ENCODE measurements at regions not wholly inside any gene's neighbourhood (a gene's known extent, or its start where the extent isn't known, plus 50 kb on each side); places are given as distances from the start of the nearest gene placed in this dataset.

DNA sequence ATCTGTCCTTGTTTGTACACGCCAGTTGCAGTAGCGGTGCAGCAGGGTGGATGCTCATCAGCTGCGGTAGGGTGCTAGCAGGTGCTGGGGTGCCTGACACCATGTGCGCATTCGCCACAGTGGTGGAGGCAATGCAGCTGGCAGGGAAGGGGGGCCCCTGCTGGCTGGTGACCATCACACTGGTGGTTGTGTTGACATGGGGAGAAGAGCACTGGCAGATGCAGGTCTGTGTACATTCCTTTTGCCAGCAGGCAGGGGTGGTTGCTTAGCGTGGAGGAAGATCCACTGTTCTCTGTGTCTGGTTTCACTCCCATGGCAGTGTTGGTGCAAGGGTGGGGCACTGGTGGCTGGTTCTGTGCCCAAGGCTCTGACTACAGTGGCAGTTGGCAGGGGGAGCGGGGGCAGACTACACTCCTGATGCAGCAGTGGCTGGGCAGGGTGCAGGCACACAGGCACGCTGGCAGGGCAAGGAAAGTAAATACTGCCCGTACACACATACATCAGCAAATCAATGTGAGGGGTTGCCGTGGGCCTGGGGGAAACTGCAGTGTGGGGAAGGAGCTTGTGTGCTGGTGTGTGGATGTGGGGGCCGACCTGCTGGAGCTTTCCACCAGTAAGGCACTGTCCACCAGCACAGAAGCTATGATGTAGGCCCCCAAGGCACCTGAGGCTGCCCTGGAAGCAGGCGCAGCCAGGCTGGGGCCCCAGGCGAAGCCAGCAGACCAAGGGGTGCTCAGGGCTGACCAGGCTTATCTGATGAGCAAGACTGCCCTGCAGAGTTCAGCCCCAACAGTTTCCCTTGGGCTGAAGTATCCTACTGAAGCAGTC is 87.2 kb upstream of the UNC5B start:
- peaks cover 0 to 3% (median 0%) of the 10 kb centered on the region in 3 donors for H3K27me3 ChIP-seq (ENCODE audit: control insufficient read depth in 3 of 3, insufficient read depth in 3 of 3, low read length in 3 of 3)

DNA sequence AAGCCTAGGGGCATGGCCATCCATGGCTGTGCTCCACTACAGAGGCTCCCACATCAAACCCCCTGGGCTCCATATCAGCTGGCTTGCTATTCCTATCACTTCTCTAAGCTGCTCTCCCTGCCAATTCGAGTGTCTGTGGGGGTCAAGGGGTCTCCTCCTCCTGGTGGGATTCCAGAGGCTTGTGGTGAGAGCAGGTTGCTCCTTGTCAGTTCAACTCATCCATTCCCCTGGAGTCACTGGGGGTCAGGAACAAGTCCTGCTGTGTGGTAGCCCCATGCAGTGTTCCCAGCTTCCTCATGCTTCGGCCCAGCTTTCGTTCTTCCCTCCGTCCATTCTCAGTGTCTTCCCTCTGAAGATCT is 86.6 kb upstream of the UNC5B start:
- no peaks in the 10 kb centered on the region for H3K9me3 ChIP-seq (ENCODE audit: control insufficient read depth in 3 of 3, low read length in 3 of 3)
- H3K4me3 ChIP-seq (ENCODE audit: low read length in 3 of 3), result no peak overlapping the region
- H3K27ac ChIP-seq (ENCODE audit: low read depth, low read length), result no peak overlapping the region
- peaks cover 9 to 15% (median 11%) of the 10 kb centered on the region in 3 donors for H3K4me1 ChIP-seq (ENCODE audit: control insufficient read depth in 3 of 3, insufficient read depth in 3 of 3, low read length in 3 of 3)
- peaks cover 0 to 3% (median 0%) of the 10 kb centered on the region in 3 donors for H3K27me3 ChIP-seq (ENCODE audit: control insufficient read depth in 3 of 3, insufficient read depth in 3 of 3, low read length in 3 of 3)
- H3K36me3 ChIP-seq (ENCODE audit: control insufficient read depth in 3 of 3, insufficient read depth in 3 of 3, low read length in 3 of 3), result no peaks in the 10 kb centered on the region
- no peak overlapping the region for H3K9ac ChIP-seq (ENCODE audit: low read depth in 1 of 3, low read length in 3 of 3)

More for the DNA sequence above, 87.2 kb upstream of the UNC5B start:
- peak overlapping the region in 1 of 3 donors; percentile 33 for H3K9ac ChIP-seq (ENCODE audit: low read depth in 1 of 3, low read length in 3 of 3)
- H3K4me1 ChIP-seq (ENCODE audit: control insufficient read depth in 3 of 3, insufficient read depth in 3 of 3, low read length in 3 of 3), result peaks cover 9 to 15% (median 11%) of the 10 kb centered on the region in 3 donors
- no peak overlapping the region for H3K27ac ChIP-seq (ENCODE audit: low read depth, low read length)
- H3K4me3 ChIP-seq (ENCODE audit: low read length in 3 of 3), result no peak overlapping the region
- no peaks in the 10 kb centered on the region for H3K9me3 ChIP-seq (ENCODE audit: control insufficient read depth in 3 of 3, low read length in 3 of 3)
- H3K36me3 ChIP-seq (ENCODE audit: control insufficient read depth in 3 of 3, insufficient read depth in 3 of 3, low read length in 3 of 3), result no peaks in the 10 kb centered on the region

DNA sequence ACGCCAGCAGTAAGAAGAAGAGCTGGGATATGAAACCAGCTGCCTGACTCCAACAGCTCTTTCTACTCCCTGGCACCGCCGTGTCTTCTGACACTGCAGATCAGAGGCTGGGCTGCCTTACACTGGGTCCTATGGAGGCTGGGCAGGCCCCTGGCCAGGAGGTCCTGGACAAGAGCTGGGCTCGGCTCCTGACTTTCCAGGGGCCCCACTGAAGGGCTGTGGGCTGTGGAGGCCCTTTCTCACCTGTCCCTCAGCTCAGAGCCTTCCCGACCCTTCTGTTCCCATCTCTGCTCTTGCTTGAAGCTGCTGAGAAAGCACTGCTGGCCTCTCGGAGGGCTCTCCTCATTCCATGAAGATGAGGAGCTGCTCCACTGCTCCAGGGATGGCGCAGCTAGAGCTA is 85.9 kb upstream of the UNC5B start:
- H3K4me3 ChIP-seq (ENCODE audit: low read length in 3 of 3), result no peak overlapping the region
- H3K9me3 ChIP-seq (ENCODE audit: control insufficient read depth in 3 of 3, low read length in 3 of 3), result no peaks in the 10 kb centered on the region
- peaks cover 9 to 15% (median 11%) of the 10 kb centered on the region in 3 donors for H3K4me1 ChIP-seq (ENCODE audit: control insufficient read depth in 3 of 3, insufficient read depth in 3 of 3, low read length in 3 of 3)
- H3K9ac ChIP-seq (ENCODE audit: low read depth in 1 of 3, low read length in 3 of 3), result no peak overlapping the region
- H3K27me3 ChIP-seq (ENCODE audit: control insufficient read depth in 3 of 3, insufficient read depth in 3 of 3, low read length in 3 of 3), result peaks cover 0 to 6% (median 3%) of the 10 kb centered on the region in 3 donors
- H3K27ac ChIP-seq (ENCODE audit: low read depth, low read length), result no peak overlapping the region
- H3K36me3 ChIP-seq (ENCODE audit: control insufficient read depth in 3 of 3, insufficient read depth in 3 of 3, low read length in 3 of 3), result no peaks in the 10 kb centered on the region

DNA sequence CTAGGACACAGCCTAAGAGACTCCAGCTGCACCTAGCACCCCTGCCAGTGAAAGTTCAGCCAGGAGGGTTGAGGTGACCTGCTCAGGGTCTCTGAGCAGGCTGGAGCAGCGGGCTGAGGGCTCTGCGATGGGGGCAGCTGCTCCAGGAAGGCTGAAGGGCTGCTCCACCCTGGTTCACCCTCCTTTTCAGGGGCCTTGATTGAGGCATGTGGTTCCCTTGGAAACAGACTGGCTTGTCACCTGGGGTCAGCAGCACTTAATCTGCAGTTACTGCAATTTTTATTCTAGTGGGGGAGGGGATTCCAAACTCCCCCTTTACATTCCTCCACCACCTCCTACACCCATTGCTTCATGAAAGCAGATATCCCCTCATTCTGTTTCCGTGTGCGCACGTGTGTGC is 85.3 kb upstream of the UNC5B start:
- H3K27ac ChIP-seq (ENCODE audit: low read depth, low read length), result no peak overlapping the region
- H3K9me3 ChIP-seq (ENCODE audit: control insufficient read depth in 3 of 3, low read length in 3 of 3), result no peaks in the 10 kb centered on the region
- H3K4me3 ChIP-seq (ENCODE audit: low read length in 3 of 3), result no peak overlapping the region
- peaks cover 4 to 13% (median 4%) of the 10 kb centered on the region in 3 donors for H3K27me3 ChIP-seq (ENCODE audit: control insufficient read depth in 3 of 3, insufficient read depth in 3 of 3, low read length in 3 of 3)
- no peak overlapping the region for H3K9ac ChIP-seq (ENCODE audit: low read depth in 1 of 3, low read length in 3 of 3)
- no peaks in the 10 kb centered on the region for H3K36me3 ChIP-seq (ENCODE audit: control insufficient read depth in 3 of 3, insufficient read depth in 3 of 3, low read length in 3 of 3)
- peaks cover 9 to 15% (median 11%) of the 10 kb centered on the region in 3 donors for H3K4me1 ChIP-seq (ENCODE audit: control insufficient read depth in 3 of 3, insufficient read depth in 3 of 3, low read length in 3 of 3)

DNA sequence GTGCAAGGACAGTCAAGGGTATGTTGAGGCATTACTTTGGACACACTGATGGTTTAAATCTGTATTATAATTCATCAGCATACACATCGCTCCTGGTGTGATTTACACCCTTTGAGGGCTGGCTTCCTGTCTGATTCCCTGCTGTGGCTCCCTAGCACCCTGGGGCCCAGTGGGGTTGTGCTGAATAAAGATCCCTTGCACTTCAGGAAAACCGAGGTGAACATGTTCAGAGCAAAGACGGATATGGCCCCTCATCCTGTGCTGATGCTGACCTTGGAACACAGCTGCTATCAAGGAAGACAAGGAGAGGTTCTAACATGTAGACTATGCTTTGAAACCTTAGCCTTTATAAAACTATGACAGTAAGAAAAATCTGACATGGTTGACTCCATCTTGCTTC is 84.6 kb upstream of the UNC5B start:
- H3K27ac ChIP-seq (ENCODE audit: low read depth, low read length), result no peak overlapping the region
- no peak overlapping the region for H3K9ac ChIP-seq (ENCODE audit: low read depth in 1 of 3, low read length in 3 of 3)
- no peak overlapping the region for H3K4me3 ChIP-seq (ENCODE audit: low read length in 3 of 3)
- peaks cover 9 to 15% (median 11%) of the 10 kb centered on the region in 3 donors for H3K4me1 ChIP-seq (ENCODE audit: control insufficient read depth in 3 of 3, insufficient read depth in 3 of 3, low read length in 3 of 3)
- H3K36me3 ChIP-seq (ENCODE audit: control insufficient read depth in 3 of 3, insufficient read depth in 3 of 3, low read length in 3 of 3), result no peaks in the 10 kb centered on the region
- H3K9me3 ChIP-seq (ENCODE audit: control insufficient read depth in 3 of 3, low read length in 3 of 3), result no peaks in the 10 kb centered on the region
- peaks cover 4 to 15% (median 8%) of the 10 kb centered on the region in 3 donors for H3K27me3 ChIP-seq (ENCODE audit: control insufficient read depth in 3 of 3, insufficient read depth in 3 of 3, low read length in 3 of 3)

DNA sequence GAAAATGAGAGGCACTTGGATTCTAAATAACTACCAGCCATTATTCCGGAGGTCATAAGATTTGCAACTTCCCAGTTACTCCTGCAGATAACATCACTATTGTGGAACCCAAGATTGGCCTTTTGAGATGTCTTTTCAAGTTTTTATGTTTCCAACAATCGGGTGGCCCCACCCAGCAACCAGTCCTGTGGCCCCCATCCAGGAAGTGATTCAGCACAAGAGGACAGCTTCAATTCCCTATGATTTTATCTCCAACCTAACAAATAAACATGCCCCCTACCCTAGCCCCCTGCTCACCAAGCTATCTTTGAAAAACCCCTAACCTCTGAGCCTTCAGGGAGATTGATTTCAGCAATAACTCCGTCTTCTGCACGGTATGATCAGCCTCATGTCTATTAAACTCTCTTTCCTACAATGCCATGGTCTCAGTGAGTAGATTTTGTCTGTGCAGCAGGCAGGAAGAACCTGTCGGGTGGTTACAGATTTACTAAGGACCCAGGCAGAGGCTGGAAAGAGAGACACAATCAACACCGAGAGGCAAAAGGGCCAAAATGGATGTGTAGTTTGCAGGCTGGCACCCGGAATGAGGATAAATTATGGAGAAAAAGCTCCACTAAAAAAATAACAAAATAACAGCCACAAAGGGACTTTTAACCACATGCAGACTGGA is 83.9 kb upstream of the UNC5B start:
- Histone ChIP-seq H3K36me3 (ENCODE audit: control insufficient read depth in 3 of 3, insufficient read depth in 3 of 3, low read length in 3 of 3) (no peaks in the 10 kb centered on the region), H3K4me3 (ENCODE audit: low read length in 3 of 3) (no peak overlapping the region), H3K27me3 (ENCODE audit: control insufficient read depth in 3 of 3, insufficient read depth in 3 of 3, low read length in 3 of 3) (peaks cover 4 to 15% (median 8%) of the 10 kb centered on the region in 3 donors), H3K9ac (ENCODE audit: low read depth in 1 of 3, low read length in 3 of 3) (no peak overlapping the region), H3K4me1 (ENCODE audit: control insufficient read depth in 3 of 3, insufficient read depth in 3 of 3, low read length in 3 of 3) (peaks cover 9 to 15% (median 11%) of the 10 kb centered on the region in 3 donors), H3K9me3 (ENCODE audit: control insufficient read depth in 3 of 3, low read length in 3 of 3) (no peaks in the 10 kb centered on the region), H3K27ac (ENCODE audit: low read depth, low read length) (no peak overlapping the region)

DNA sequence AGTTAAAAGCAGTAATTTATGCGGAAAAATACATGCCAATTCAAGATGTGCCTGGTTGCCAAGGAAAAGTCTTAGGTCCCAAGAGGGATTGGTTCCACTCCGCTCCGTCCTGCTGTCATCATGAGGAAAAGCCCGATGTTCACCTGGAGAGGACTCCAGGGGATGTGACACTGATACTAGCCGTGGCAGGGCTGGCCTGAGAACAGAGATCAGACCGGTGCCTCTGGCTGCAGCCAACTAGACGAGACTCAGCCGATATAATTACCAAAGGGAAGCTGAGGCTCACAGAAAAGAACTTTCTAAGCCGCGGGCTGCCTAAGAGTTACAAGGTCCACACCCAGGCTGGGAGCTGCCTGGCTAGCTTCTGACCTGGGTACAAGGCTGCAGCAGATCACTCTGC is 81.3 kb upstream of the UNC5B start:
- Histone ChIP-seq H3K27ac (ENCODE audit: low read depth, low read length) (no peak overlapping the region), H3K4me3 (ENCODE audit: low read length in 3 of 3) (no peak overlapping the region), H3K9me3 (ENCODE audit: control insufficient read depth in 3 of 3, low read length in 3 of 3) (no peaks in the 10 kb centered on the region), H3K9ac (ENCODE audit: low read depth in 1 of 3, low read length in 3 of 3) (no peak overlapping the region), H3K36me3 (ENCODE audit: control insufficient read depth in 3 of 3, insufficient read depth in 3 of 3, low read length in 3 of 3) (no peaks in the 10 kb centered on the region), H3K4me1 (ENCODE audit: control insufficient read depth in 3 of 3, insufficient read depth in 3 of 3, low read length in 3 of 3) (peaks cover 0 to under 1% (median 0%) of the 10 kb centered on the region in 3 donors), H3K27me3 (ENCODE audit: control insufficient read depth in 3 of 3, insufficient read depth in 3 of 3, low read length in 3 of 3) (peaks cover 8 to 15% (median 8%) of the 10 kb centered on the region in 3 donors)

DNA sequence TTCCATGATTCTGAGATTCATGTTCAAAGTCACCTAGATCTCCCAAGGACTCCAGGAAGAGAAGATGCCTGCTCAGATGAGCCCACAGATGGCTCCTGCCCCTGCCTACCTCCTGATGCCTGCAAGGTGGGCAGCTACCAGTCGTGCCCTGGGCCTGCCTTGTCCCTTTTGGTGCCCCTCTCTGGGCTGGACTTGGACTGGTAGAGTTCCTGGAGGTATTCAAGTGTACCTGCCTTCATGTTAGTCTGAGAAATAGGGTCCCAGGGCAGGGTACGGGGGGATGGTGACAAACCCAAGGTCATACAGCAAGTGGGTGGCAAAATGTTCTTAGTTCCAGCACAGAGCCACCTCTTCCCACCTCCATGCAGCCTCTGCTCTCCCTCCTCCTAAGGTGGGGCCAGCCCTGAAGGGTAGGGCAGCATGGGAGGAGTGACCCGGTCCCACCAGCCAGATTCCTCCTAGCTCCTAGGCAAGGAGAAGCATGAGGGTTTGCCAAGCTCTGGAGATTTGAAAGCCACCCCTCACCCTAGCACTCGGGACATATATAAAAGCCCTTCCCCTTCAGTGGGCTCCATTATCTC is 80.8 kb upstream of the UNC5B start:
- H3K27ac ChIP-seq (ENCODE audit: low read depth, low read length), result no peak overlapping the region
- no peaks in the 10 kb centered on the region for H3K9me3 ChIP-seq (ENCODE audit: control insufficient read depth in 3 of 3, low read length in 3 of 3)
- H3K4me1 ChIP-seq (ENCODE audit: control insufficient read depth in 3 of 3, insufficient read depth in 3 of 3, low read length in 3 of 3), result no peaks in the 10 kb centered on the region
- H3K4me3 ChIP-seq (ENCODE audit: low read length in 3 of 3), result no peak overlapping the region
- H3K36me3 ChIP-seq (ENCODE audit: control insufficient read depth in 3 of 3, insufficient read depth in 3 of 3, low read length in 3 of 3), result no peaks in the 10 kb centered on the region
- no peak overlapping the region for H3K9ac ChIP-seq (ENCODE audit: low read depth in 1 of 3, low read length in 3 of 3)
- peaks cover 9 to 15% (median 13%) of the 10 kb centered on the region in 3 donors for H3K27me3 ChIP-seq (ENCODE audit: control insufficient read depth in 3 of 3, insufficient read depth in 3 of 3, low read length in 3 of 3)

DNA sequence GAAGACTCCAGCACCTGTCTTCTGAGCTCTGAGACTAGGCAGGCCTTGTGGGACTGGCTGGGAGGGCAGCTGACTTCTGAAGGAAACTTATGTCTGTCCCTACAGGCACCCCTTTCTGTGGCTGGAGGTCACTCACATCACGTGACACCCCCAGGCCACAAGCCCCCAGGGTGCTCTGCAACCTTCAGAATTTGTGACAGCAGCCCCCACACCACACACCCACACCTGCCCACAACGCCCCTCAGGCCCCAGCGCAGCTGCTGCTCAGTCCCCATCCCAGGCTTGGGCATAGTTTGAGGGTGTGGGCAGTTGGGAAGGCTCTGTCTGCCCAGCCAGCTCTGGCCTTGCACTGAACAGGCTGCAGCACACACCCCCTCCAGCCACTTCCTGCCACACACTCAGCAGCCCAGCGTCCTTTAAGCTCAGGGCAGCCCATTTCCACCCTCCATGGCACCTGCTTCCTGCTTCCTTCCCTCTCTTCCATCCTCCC is 80.0 kb upstream of the UNC5B start:
- H3K9me3 ChIP-seq (ENCODE audit: control insufficient read depth in 3 of 3, low read length in 3 of 3), result no peaks in the 10 kb centered on the region
- H3K27me3 ChIP-seq (ENCODE audit: control insufficient read depth in 3 of 3, insufficient read depth in 3 of 3, low read length in 3 of 3), result peaks cover 15 to 20% (median 17%) of the 10 kb centered on the region in 3 donors
- H3K4me1 ChIP-seq (ENCODE audit: control insufficient read depth in 3 of 3, insufficient read depth in 3 of 3, low read length in 3 of 3), result no peaks in the 10 kb centered on the region
- H3K9ac ChIP-seq (ENCODE audit: low read depth in 1 of 3, low read length in 3 of 3), result no peak overlapping the region
- H3K36me3 ChIP-seq (ENCODE audit: control insufficient read depth in 3 of 3, insufficient read depth in 3 of 3, low read length in 3 of 3), result no peaks in the 10 kb centered on the region
- no peak overlapping the region for H3K27ac ChIP-seq (ENCODE audit: low read depth, low read length)
- H3K4me3 ChIP-seq (ENCODE audit: low read length in 3 of 3), result no peak overlapping the region
